OCI-LY3 (cell line): ENCODE measurements at regions not wholly inside any gene's neighbourhood (a gene's known extent, or its start where the extent isn't known, plus 50 kb on each side); places are given as distances from the start of the nearest gene placed in this dataset.

Source experiments
- EZH2phosphoT487 ChIP-seq: fragments of 200-600 bp; shearing (Covaris generic); IDR thresholded peaks from 2 replicates; pipeline ENCODE4 v1.6.1; 2018; ENCODE audit warnings: antibody characterized with exemption, mixed run types, low read depth
- TF ChIP-seq, protein P1 (sequence below): fragments of 200-600, 300-600 bp; sonication (generic); IDR thresholded peaks from 2 replicates; pipeline ENCODE4 v1.5.1; 2014; ENCODE audit warnings: antibody characterized with exemption, low read length, low read depth

- TF ChIP-seq, protein P1, sequence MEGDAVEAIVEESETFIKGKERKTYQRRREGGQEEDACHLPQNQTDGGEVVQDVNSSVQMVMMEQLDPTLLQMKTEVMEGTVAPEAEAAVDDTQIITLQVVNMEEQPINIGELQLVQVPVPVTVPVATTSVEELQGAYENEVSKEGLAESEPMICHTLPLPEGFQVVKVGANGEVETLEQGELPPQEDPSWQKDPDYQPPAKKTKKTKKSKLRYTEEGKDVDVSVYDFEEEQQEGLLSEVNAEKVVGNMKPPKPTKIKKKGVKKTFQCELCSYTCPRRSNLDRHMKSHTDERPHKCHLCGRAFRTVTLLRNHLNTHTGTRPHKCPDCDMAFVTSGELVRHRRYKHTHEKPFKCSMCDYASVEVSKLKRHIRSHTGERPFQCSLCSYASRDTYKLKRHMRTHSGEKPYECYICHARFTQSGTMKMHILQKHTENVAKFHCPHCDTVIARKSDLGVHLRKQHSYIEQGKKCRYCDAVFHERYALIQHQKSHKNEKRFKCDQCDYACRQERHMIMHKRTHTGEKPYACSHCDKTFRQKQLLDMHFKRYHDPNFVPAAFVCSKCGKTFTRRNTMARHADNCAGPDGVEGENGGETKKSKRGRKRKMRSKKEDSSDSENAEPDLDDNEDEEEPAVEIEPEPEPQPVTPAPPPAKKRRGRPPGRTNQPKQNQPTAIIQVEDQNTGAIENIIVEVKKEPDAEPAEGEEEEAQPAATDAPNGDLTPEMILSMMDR = no peak
- no peak for TF ChIP-seq EZH2phosphoT487
Observed at GRCh38 chr9:26216702-26217101, 538.5 kb upstream of the TUSC1 start.
